Breast epithelium (tissue), 4 donors: ENCODE measurements at regions not wholly inside any gene's neighbourhood (a gene's known extent, or its start where the extent isn't known, plus 50 kb on each side); places are given as distances from the start of the nearest gene placed in this dataset.

Source experiments
- DNase-seq, 2 donors: peaks; one replicate each; pipeline ENCODE4 v3.0.0-alpha.2; 2019; ENCODE audit warnings: low spot score in 2 of 2
- H3K27ac ChIP-seq, 2 donors: fragments of 200-600 bp; sonication (generic) in 1 of 2; one replicate each; pipeline ENCODE4 v1.5.1; 2016 to 2019; ENCODE audit warnings: mild to moderate bottlenecking in 1 of 2
- H3K27me3 ChIP-seq, 2 donors: fragments of 200-600 bp; sonication (generic) in 1 of 2; one replicate each; pipeline versions ENCODE4 v1.5.1 to v1.6.0; 2017 to 2019; ENCODE audit warnings: control low read depth in 1 of 2, mild to moderate bottlenecking in 1 of 2
- H3K36me3 ChIP-seq: fragments of 200-600 bp; one replicate; pipeline ENCODE4 v1.5.1; 2019
- H3K4me1 ChIP-seq, 2 donors: fragments of 200-600 bp; sonication (generic); one replicate each; pipeline ENCODE4 v1.5.1; 2016 to 2019; ENCODE audit warnings: control low read depth in 1 of 2
- H3K4me3 ChIP-seq, 3 donors: fragments of 200-600 bp; sonication (generic); 1 replicate in 2 of 3; 2 replicates in 1 of 3; pipeline ENCODE4 v1.5.1; 2016 to 2019; ENCODE audit warnings: mild to moderate bottlenecking in 3 of 3, moderate library complexity in 2 of 3
- H3K9me3 ChIP-seq, 2 donors: fragments of 200-600 bp; sonication (generic) in 1 of 2; one replicate each; pipeline ENCODE4 v1.5.1; 2016 to 2019; ENCODE audit warnings: control low read depth in 1 of 2
- POLR2A ChIP-seq: fragments of 450-650 bp; IDR thresholded peaks from one replicate; pipeline ENCODE4 v1.6.1; 2016; ENCODE audit warnings: antibody characterized with exemption, mild to moderate bottlenecking, moderate library complexity
- POLR2AphosphoS5 ChIP-seq, 3 donors: sonication (generic); formaldehyde crosslinking; IDR thresholded peaks; one replicate each; pipeline ENCODE4 v1.6.1; 2017; ENCODE audit warnings: antibody characterized with exemption in 3 of 3
- intact Hi-C: fragments of 100-400 bp; cut with DNase I; formaldehyde crosslinking; loops from one replicate; pipeline ENCODE4 v1.15.1; 2023; ENCODE audit warnings: low total_unique reads
- TF ChIP-seq, protein P1 (sequence below), 3 donors: fragments of 450-650 bp; IDR thresholded peaks; one replicate each; pipeline ENCODE4 v1.5.1; 2016 to 2017; ENCODE audit warnings: antibody characterized with exemption in 3 of 3, mild to moderate bottlenecking in 3 of 3, moderate library complexity in 3 of 3

DNA sequence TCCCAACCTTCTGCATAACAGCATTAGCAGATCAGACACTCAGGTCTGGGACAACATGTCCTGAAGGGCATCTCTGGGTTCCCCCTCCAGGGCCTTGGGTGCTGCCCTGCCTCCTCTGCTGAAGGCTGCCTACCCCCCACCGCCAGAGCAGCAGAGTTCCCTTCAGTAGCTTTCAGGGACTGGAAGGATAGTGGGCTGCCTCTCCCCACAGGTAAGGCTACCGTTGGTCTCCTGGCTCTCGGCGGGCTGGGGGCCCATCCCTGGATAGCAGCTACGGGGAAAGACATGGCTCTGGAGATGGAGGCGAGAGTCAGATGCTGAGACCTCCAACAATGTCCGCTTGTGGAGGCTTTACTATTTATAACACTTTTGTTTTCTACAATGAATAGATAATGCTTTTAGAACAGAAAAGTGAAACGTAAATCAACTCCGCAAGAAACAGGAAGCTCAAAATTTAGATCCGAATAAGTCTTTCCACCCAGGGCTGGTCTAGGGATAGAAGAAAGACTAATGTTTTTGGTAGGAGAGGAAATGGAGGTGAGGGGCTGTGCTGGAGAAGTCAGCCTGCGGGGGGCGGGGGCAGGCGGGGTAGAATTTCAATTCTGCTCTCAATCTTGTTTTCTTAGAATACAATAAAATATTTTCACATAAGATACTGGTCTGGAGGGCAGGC lies 58.4 kb downstream of the ARL4C start:
- no peak for DNase-seq
- Histone ChIP-seq H3K4me1 (no peaks in the 10 kb centered on the region), H3K27ac (peak overlapping the region; percentile 78), H3K27me3 (no peaks in the 10 kb centered on the region), H3K9me3 (no peaks in the 10 kb centered on the region), H3K4me3 (peak overlapping the region in 2 of 3 donors; percentile 31 to 49), H3K36me3 (no peaks in the 10 kb centered on the region)
- intact Hi-C loops = no loop called here
- no peak for TF ChIP-seq POLR2A
- TF ChIP-seq, protein P1, sequence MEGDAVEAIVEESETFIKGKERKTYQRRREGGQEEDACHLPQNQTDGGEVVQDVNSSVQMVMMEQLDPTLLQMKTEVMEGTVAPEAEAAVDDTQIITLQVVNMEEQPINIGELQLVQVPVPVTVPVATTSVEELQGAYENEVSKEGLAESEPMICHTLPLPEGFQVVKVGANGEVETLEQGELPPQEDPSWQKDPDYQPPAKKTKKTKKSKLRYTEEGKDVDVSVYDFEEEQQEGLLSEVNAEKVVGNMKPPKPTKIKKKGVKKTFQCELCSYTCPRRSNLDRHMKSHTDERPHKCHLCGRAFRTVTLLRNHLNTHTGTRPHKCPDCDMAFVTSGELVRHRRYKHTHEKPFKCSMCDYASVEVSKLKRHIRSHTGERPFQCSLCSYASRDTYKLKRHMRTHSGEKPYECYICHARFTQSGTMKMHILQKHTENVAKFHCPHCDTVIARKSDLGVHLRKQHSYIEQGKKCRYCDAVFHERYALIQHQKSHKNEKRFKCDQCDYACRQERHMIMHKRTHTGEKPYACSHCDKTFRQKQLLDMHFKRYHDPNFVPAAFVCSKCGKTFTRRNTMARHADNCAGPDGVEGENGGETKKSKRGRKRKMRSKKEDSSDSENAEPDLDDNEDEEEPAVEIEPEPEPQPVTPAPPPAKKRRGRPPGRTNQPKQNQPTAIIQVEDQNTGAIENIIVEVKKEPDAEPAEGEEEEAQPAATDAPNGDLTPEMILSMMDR (IDR thresholded peaks at IDR 0.05) = no peak
- TF ChIP-seq POLR2AphosphoS5 (IDR thresholded peaks at IDR 0.05) = no peak

GRCh38 chr2:234437642-234438304 lies 59.1 kb downstream of the ARL4C start:
- H3K4me3 ChIP-seq = peak overlapping the region in 2 of 3 donors; percentile 31 to 49
- peak in 1 of 2 donors; percentile 91 for DNase-seq
- intact Hi-C loops = no loop called here
- H3K4me1 ChIP-seq = no peaks in the 10 kb centered on the region
- TF ChIP-seq POLR2AphosphoS5 (IDR thresholded peaks at IDR 0.05) = peak in 1 of 3 donors; percentile 61
- TF ChIP-seq, protein P1 (IDR thresholded peaks at IDR 0.05) = no peak
- peak overlapping the region; percentile 78 for H3K27ac ChIP-seq
- no peaks in the 10 kb centered on the region for H3K9me3 ChIP-seq
- H3K27me3 ChIP-seq = no peaks in the 10 kb centered on the region
- no peaks in the 10 kb centered on the region for H3K36me3 ChIP-seq

DNA sequence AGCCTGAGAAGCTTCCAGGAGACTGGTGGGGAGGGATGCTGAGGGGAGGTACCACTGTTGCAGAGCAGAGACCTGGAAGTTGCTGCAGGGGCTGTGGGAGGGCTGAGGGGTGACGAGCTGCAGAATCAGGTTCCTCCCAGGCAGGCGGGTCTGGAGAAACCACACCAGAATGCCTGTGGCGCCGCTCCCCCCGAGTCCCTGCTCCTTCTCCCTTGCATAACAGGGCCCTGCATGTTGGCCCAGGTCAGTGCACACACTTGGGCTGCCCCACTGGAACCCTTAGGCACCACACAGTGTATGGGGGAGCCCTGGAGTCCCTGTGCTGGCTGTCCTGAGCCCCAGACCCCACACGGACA lies 60.4 kb downstream of the ARL4C start:
- peak overlapping the region; percentile 64 to 78 for H3K27ac ChIP-seq
- no peak overlapping the region for H3K4me3 ChIP-seq
- H3K4me1 ChIP-seq = no peaks in the 10 kb centered on the region
- TF ChIP-seq, protein P1 (IDR thresholded peaks at IDR 0.05) = no peak
- no peak for TF ChIP-seq POLR2A
- TF ChIP-seq POLR2AphosphoS5 (IDR thresholded peaks at IDR 0.05) = no peak
- H3K36me3 ChIP-seq = no peaks in the 10 kb centered on the region
- no peaks in the 10 kb centered on the region for H3K27me3 ChIP-seq
- H3K9me3 ChIP-seq = no peaks in the 10 kb centered on the region
- intact Hi-C loops = no loop called here
- DNase-seq = no peak

DNA sequence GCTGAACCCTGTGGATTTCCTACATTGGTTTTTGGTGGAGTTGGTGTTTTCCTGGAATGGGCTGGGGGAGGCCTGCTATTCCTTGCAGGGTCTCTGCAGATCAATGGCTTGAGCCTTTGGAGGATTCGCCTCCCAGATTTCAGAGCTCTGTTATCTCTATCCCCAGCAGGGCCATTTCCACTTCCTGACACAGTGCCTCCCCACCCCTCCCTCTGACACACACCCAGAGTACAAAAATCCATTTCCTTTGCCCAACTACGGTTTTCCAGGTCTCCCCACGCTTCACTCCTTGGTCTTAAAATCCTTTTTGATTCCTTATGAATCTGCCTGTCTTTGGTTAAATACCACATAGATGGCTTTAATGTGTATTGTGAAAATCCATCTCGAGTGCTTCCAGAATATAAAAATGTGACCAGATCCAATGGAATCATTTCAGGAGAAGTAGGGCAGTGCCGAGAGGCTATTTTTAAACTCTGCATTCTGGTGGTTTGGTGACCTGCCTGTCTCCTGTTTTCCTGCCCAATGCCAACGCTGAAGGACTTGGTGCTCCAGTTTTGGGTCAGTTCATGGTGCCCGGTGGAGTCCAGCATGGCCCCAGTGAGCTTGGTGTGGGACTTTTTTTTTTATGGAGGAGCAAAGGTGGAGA lies 60.9 kb downstream of the ARL4C start:
- no peaks in the 10 kb centered on the region for H3K36me3 ChIP-seq

More for the DNA sequence above, 60.9 kb downstream of the ARL4C start:
- TF ChIP-seq POLR2AphosphoS5 (IDR thresholded peaks at IDR 0.05) (no peak), POLR2A (no peak)
- TF ChIP-seq, protein P1 (IDR thresholded peaks at IDR 0.05) = no peak
- no peak for DNase-seq
- no peak overlapping the region for H3K4me3 ChIP-seq
- intact Hi-C loops = no loop called here
- peak overlapping the region; percentile 64 to 78 for H3K27ac ChIP-seq
- H3K27me3 ChIP-seq = no peaks in the 10 kb centered on the region
- H3K9me3 ChIP-seq = no peaks in the 10 kb centered on the region
- H3K4me1 ChIP-seq = no peaks in the 10 kb centered on the region
